GM12892 (cell line): ENCODE measurements at regions not wholly inside any gene's neighbourhood (a gene's known extent, or its start where the extent isn't known, plus 50 kb on each side); places are given as distances from the start of the nearest gene placed in this dataset.

Source experiments
- POLR2A ChIP-seq: IDR thresholded peaks from 2 replicates; pipeline ENCODE4 v1.6.1; 2011; ENCODE audit warnings: low read depth, low read length, control low read depth
- POLR2AphosphoS5 ChIP-seq: IDR thresholded peaks from 2 replicates; pipeline ENCODE4 v1.6.1; 2011; ENCODE audit warnings: low read depth, low read length, control low read depth
- TAF1 ChIP-seq: IDR thresholded peaks from 2 replicates; pipeline ENCODE4 v1.6.1; 2011; ENCODE audit warnings: low read depth, mild to moderate bottlenecking, control low read depth, low read length, borderline replicate concordance

- TF ChIP-seq POLR2A: no peak
- TF ChIP-seq TAF1: no peak
- no peak for TF ChIP-seq POLR2AphosphoS5
Measured at GRCh38 chr17:83149761-83150251, 70.4 kb downstream of the METRNL start.
